Testis (tissue), 2 donors: ENCODE measurements at regions not wholly inside any gene's neighbourhood (a gene's known extent, or its start where the extent isn't known, plus 50 kb on each side); places are given as distances from the start of the nearest gene placed in this dataset.

Experiments
- POLR2A ChIP-seq: fragments of 450-650 bp; IDR thresholded peaks from one replicate; pipeline ENCODE4 v1.6.1; 2017; ENCODE audit warnings: antibody characterized with exemption, mild to moderate bottlenecking, moderate library complexity
- TF ChIP-seq, protein P1 (sequence below), 3 experiments: fragments of 450-650 bp in 2 of 3; fragments of 200-600 bp in 1 of 3; sonication (generic) in 1 of 3; IDR thresholded peaks; one replicate each; pipeline ENCODE4 v1.5.1; 2016 to 2019; ENCODE audit warnings: antibody characterized with exemption in 3 of 3, mild to moderate bottlenecking in 2 of 3, moderate library complexity in 1 of 3

DNA sequence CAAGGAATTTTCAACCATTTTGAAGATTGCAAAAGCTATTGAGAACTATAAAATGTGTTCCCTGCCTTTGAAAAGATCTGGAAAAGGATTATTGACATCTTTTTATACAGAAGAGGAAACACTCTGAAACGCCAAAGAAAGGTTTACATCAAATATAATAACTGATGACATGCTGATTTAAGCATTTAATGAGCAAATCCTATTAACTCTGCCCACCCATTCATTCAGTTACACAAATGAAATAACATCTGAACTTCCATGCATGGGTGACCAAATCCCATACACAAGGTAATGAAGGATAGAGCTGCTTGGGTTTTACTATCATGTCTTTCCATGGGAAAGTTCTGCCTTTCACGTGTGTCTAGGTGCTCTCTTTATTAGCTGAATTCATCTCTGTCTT lies 589.4 kb upstream of the WWC1 start:
- TF ChIP-seq, protein P1, sequence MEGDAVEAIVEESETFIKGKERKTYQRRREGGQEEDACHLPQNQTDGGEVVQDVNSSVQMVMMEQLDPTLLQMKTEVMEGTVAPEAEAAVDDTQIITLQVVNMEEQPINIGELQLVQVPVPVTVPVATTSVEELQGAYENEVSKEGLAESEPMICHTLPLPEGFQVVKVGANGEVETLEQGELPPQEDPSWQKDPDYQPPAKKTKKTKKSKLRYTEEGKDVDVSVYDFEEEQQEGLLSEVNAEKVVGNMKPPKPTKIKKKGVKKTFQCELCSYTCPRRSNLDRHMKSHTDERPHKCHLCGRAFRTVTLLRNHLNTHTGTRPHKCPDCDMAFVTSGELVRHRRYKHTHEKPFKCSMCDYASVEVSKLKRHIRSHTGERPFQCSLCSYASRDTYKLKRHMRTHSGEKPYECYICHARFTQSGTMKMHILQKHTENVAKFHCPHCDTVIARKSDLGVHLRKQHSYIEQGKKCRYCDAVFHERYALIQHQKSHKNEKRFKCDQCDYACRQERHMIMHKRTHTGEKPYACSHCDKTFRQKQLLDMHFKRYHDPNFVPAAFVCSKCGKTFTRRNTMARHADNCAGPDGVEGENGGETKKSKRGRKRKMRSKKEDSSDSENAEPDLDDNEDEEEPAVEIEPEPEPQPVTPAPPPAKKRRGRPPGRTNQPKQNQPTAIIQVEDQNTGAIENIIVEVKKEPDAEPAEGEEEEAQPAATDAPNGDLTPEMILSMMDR (IDR thresholded peaks at IDR 0.05) = no peak
- TF ChIP-seq POLR2A = no peak
